Breast epithelium (tissue), 3 donors: ENCODE measurements at regions not wholly inside any gene's neighbourhood (a gene's known extent, or its start where the extent isn't known, plus 50 kb on each side); places are given as distances from the start of the nearest gene placed in this dataset.

ENCODE experiments used
- CTCF ChIP-seq, 3 donors: fragments of 450-650 bp; IDR thresholded peaks; one replicate each; pipeline ENCODE4 v1.5.1; 2016 to 2017; ENCODE audit warnings: antibody characterized with exemption in 3 of 3, mild to moderate bottlenecking in 3 of 3, moderate library complexity in 3 of 3
- POLR2A ChIP-seq: fragments of 450-650 bp; IDR thresholded peaks from one replicate; pipeline ENCODE4 v1.6.1; 2016; ENCODE audit warnings: antibody characterized with exemption, mild to moderate bottlenecking, moderate library complexity
- POLR2AphosphoS5 ChIP-seq, 3 donors: sonication (generic); formaldehyde crosslinking; IDR thresholded peaks; one replicate each; pipeline ENCODE4 v1.6.1; 2017; ENCODE audit warnings: antibody characterized with exemption in 3 of 3

GRCh38 chr22:27638329-27639233 lies 163.0 kb downstream of the MN1 start:
- TF ChIP-seq CTCF (IDR thresholded peaks at IDR 0.05) (no peak), POLR2A (no peak), POLR2AphosphoS5 (IDR thresholded peaks at IDR 0.05) (no peak)
